ENCODE measurements at regions not wholly inside any gene's neighbourhood (a gene's known extent, or its start where the extent isn't known, plus 50 kb on each side); places are given as distances from the start of the nearest gene placed in this dataset.

DNA sequence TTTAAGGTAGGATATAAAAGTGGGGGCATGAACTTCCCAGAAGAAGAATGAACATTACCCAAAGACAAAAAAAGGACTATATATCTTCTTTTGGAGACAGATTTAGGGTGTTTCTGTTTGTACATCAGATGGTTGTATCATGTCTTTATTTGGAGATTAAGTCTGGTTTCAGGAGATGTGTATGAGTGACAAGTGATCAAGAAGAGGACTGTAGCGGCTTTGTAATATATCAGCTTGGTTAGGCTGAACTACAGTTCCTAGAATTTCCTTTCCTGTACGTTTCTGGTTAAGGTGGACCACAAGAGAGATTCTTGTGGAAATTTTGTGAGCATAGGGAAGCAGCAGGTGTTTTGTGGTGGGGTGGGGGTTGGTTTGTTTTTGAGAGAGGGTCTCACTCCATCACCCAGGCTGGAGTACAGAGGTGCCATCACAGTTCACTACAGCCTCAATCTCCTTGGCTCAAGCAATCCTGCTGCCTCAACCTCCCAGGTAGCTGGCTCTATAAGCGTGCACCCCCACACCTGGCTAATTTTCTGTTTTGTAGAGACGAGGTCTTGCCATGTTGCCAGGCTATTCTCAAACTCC, 287.1 kb upstream of the MGAT5 start (continued):
- TF ChIP-seq ZNF462 (CRISPR knock-in tag; IDR thresholded peaks at IDR 0.05) (no peak), ZNF331 (CRISPR knock-in tag; IDR thresholded peaks at IDR 0.05; ENCODE audit: low read depth) (no peak), POLR2AphosphoS5 (IDR thresholded peaks at IDR 0.05; ENCODE audit: low read depth) (no peak), EZH2phosphoT487 (IDR thresholded peaks at IDR 0.05; ENCODE audit: unreplicated experiment) (no peak)

DNA sequence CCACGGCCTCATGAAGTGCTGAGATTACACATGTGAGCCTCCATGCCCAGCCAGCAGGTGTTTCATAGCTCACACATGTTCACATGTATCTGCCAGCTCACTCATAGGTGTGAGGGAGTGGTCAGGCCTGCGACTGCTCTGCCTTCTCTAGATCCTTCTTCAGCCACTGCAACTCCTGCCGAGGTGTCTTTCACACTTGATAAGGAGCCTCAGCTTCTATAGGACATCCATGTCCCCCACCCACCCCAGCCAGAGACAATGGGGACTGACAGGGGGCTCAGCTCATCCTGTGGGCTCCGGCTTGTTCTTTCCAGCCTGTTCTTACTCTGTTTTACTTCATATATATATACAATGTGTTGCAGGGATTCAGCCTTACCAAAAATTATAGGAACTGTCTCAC, 286.5 kb upstream of the MGAT5 start:
- H3K9me3 Mint-ChIP-seq: no peaks in the 10 kb centered on the region
- H3K27me3 ChIP-seq (ENCODE audit: insufficient read depth): no peaks in the 10 kb centered on the region
- H3K9me2 ChIP-seq (ENCODE audit: insufficient read depth): peaks cover 19% of the 10 kb centered on the region
- no peaks in the 10 kb centered on the region for H3K36me3 Mint-ChIP-seq (ENCODE audit: low read depth)
- no peak overlapping the region for H3K4me3 ChIP-seq
- H3K36me3 ChIP-seq (ENCODE audit: insufficient read depth): no peaks in the 10 kb centered on the region
- H2AFZ ChIP-seq: no peak overlapping the region
- peaks cover 5% of the 10 kb centered on the region for H3K27me3 Mint-ChIP-seq (ENCODE audit: insufficient read depth, low read depth, poor library complexity)
- H3K4me1 ChIP-seq (ENCODE audit: insufficient read depth): peaks cover 9% of the 10 kb centered on the region; the same call in 1 of the 2 replicates
- H3K27ac ChIP-seq (ENCODE audit: low read depth): no peak overlapping the region
- H3K27ac Mint-ChIP-seq: no peak overlapping the region
- H3K4me3 Mint-ChIP-seq: no peak overlapping the region
- no peaks in the 10 kb centered on the region for H4K20me1 ChIP-seq (replicated peaks; ENCODE audit: insufficient read depth)
- H3F3A ChIP-seq (replicated peaks; ENCODE audit: low read depth): no peaks in the 10 kb centered on the region
- H3K4me2 ChIP-seq: no peak overlapping the region
- peaks cover 14% of the 10 kb centered on the region for H3K4me1 Mint-ChIP-seq
- DNase-seq (ENCODE audit: low spot score) (no peak), ATAC-seq (no peak)
- TF ChIP-seq, protein P1, sequence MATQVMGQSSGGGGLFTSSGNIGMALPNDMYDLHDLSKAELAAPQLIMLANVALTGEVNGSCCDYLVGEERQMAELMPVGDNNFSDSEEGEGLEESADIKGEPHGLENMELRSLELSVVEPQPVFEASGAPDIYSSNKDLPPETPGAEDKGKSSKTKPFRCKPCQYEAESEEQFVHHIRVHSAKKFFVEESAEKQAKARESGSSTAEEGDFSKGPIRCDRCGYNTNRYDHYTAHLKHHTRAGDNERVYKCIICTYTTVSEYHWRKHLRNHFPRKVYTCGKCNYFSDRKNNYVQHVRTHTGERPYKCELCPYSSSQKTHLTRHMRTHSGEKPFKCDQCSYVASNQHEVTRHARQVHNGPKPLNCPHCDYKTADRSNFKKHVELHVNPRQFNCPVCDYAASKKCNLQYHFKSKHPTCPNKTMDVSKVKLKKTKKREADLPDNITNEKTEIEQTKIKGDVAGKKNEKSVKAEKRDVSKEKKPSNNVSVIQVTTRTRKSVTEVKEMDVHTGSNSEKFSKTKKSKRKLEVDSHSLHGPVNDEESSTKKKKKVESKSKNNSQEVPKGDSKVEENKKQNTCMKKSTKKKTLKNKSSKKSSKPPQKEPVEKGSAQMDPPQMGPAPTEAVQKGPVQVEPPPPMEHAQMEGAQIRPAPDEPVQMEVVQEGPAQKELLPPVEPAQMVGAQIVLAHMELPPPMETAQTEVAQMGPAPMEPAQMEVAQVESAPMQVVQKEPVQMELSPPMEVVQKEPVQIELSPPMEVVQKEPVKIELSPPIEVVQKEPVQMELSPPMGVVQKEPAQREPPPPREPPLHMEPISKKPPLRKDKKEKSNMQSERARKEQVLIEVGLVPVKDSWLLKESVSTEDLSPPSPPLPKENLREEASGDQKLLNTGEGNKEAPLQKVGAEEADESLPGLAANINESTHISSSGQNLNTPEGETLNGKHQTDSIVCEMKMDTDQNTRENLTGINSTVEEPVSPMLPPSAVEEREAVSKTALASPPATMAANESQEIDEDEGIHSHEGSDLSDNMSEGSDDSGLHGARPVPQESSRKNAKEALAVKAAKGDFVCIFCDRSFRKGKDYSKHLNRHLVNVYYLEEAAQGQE (IDR thresholded peaks at IDR 0.05; ENCODE audit: unreplicated experiment): no peak
- TF ChIP-seq CTCF (conservative IDR thresholded peaks at IDR 0.05; ENCODE audit: low read depth in 2 of 2): no peak
- TF ChIP-seq JUNB (IDR thresholded peaks at IDR 0.05; ENCODE audit: unreplicated experiment): no peak
- no peak for TF ChIP-seq POLR2AphosphoS5 (IDR thresholded peaks at IDR 0.05; ENCODE audit: low read depth)
- TF ChIP-seq EZH2 (IDR thresholded peaks at IDR 0.05; ENCODE audit: low read depth, unreplicated experiment): no peak
- no peak for TF ChIP-seq ZNF331 (CRISPR knock-in tag; IDR thresholded peaks at IDR 0.05; ENCODE audit: low read depth)
- TF ChIP-seq EZH2phosphoT487 (IDR thresholded peaks at IDR 0.05; ENCODE audit: unreplicated experiment): no peak
- H3K79me2 ChIP-seq (replicated peaks; ENCODE audit: insufficient read depth): no peaks in the 10 kb centered on the region

All from GM23338 (cell line).